GM23248 (cell line): ENCODE measurements at regions not wholly inside any gene's neighbourhood (a gene's known extent, or its start where the extent isn't known, plus 50 kb on each side); places are given as distances from the start of the nearest gene placed in this dataset.

Experiments used
- DNase-seq: peaks from one replicate; pipeline ENCODE4 v3.0.0-alpha.2; 2015
- H2AFZ ChIP-seq: fragments of 200-600 bp; sonication (generic); 2 replicates; pipeline ENCODE4 v1.6.1; 2016; ENCODE audit warnings: antibody characterized with exemption
- H3F3A ChIP-seq: fragments of 200-600 bp; sonication (generic); 2 replicates; pipeline ENCODE4 v1.6.1; 2016; ENCODE audit warnings: mild to moderate bottlenecking, antibody characterized with exemption, mixed run types; ENCODE audit not compliant: insufficient read depth
- H3K27ac ChIP-seq: fragments of 200-600 bp; sonication (generic); 2 replicates; pipeline ENCODE4 v1.5.1; 2016; ENCODE audit warnings: mild to moderate bottlenecking
- H3K27me3 ChIP-seq: fragments of 200-600 bp; sonication (generic); replicated peaks from 2 replicates; pipeline ENCODE4 v1.6.1; 2016; ENCODE audit warnings: mild to moderate bottlenecking; ENCODE audit not compliant: insufficient read depth
- H3K36me3 ChIP-seq: fragments of 200-600 bp; sonication (generic); 2 replicates; pipeline ENCODE4 v1.6.1; 2016; ENCODE audit warnings: low read depth, mild to moderate bottlenecking
- H3K4me1 ChIP-seq: fragments of 200-600 bp; sonication (generic); 2 replicates; pipeline ENCODE4 v1.6.1; 2016; ENCODE audit warnings: mild to moderate bottlenecking; ENCODE audit not compliant: insufficient read depth
- H3K4me2 ChIP-seq: fragments of 200-600 bp; sonication (generic); one replicate; pipeline ENCODE4 v1.6.1; 2016; ENCODE audit warnings: mild to moderate bottlenecking; ENCODE audit not compliant: unreplicated experiment
- H3K4me3 ChIP-seq: fragments of 200-600 bp; sonication (generic); 2 replicates; pipeline ENCODE4 v1.5.1; 2016; ENCODE audit warnings: mild to moderate bottlenecking
- H3K79me2 ChIP-seq: fragments of 200-600 bp; sonication (generic); 2 replicates; pipeline ENCODE4 v1.6.1; 2016; ENCODE audit warnings: mild to moderate bottlenecking; ENCODE audit not compliant: insufficient read depth
- H3K9ac ChIP-seq: fragments of 200-600 bp; sonication (generic); 2 replicates; pipeline ENCODE4 v1.6.1; 2016; ENCODE audit warnings: mild to moderate bottlenecking
- H3K9me2 ChIP-seq: fragments of 200-600 bp; sonication (generic); 2 replicates; pipeline ENCODE4 v1.6.1; 2016; ENCODE audit warnings: mixed run types, mild to moderate bottlenecking, moderate library complexity; ENCODE audit not compliant: insufficient read depth
- H3K9me3 ChIP-seq: fragments of 200-600 bp; sonication (generic); one replicate; pipeline ENCODE4 v1.6.1; 2017; ENCODE audit warnings: low read depth
- H4K20me1 ChIP-seq: fragments of 200-600 bp; sonication (generic); 2 replicates; pipeline ENCODE4 v1.6.0; 2016; ENCODE audit not compliant: insufficient read depth
- EZH2 ChIP-seq: fragments of 200-600 bp; sonication (generic); IDR thresholded peaks from 2 replicates; pipeline ENCODE4 v1.6.1; 2018; ENCODE audit warnings: antibody characterized with exemption, mild to moderate bottlenecking; ENCODE audit not compliant: insufficient read depth, poor library complexity, severe bottlenecking
- EZH2phosphoT487 ChIP-seq: fragments of 200-600 bp; sonication (generic); IDR thresholded peaks from 2 replicates; pipeline ENCODE4 v1.6.1; 2018; ENCODE audit warnings: antibody characterized with exemption, moderate library complexity, mild to moderate bottlenecking, low read depth; ENCODE audit not compliant: insufficient read depth
- WGBS, 2 experiments: methylation state at CpG; one replicate each; pipeline ENCODE4 v1.1.6; 2015 to 2017; ENCODE audit warnings: low lambda C conversion rate in 2 of 2, low coverage in 1 of 2; ENCODE audit errors: missing lambda C conversion rate in 2 of 2; 5-methylcytosine and 5-hydroxymethylcytosine counted together
- in situ Hi-C: fragments of 300-500 bp; cut with MboI; formaldehyde crosslinking; loops from 2 replicates; pipeline ENCODE4 v1.15.0; 2020

- Histone ChIP-seq H3K9me3 (no peaks in the 10 kb centered on the region), H3K36me3 (no peaks in the 10 kb centered on the region), H2AFZ (no peak overlapping the region), H3F3A (no peaks in the 10 kb centered on the region), H3K27me3 (no peaks in the 10 kb centered on the region), H3K27ac (no peak overlapping the region), H3K4me3 (no peak overlapping the region), H4K20me1 (no peaks in the 10 kb centered on the region), H3K79me2 (no peaks in the 10 kb centered on the region), H3K9me2 (no peaks in the 10 kb centered on the region), H3K9ac (no peak overlapping the region), H3K4me2 (no peak overlapping the region), H3K4me1 (no peaks in the 10 kb centered on the region)
- 80 to 87% methylated on average over 17 to 18 of the region's 18 CpGs for WGBS, 2 experiments
- in situ Hi-C loops, result no loop called here
- TF ChIP-seq EZH2phosphoT487, result no peak
- no peak for TF ChIP-seq EZH2
- DNase-seq, result no peak
These were observed 119.1 kb downstream of the NDUFA10 start for GRCh38 chr2:239905884-239906654.

GRCh38 chr2:239905306-239905705 is 119.8 kb downstream of the NDUFA10 start:
- Histone ChIP-seq H3K9me2 (no peaks in the 10 kb centered on the region), H3K36me3 (no peaks in the 10 kb centered on the region), H4K20me1 (no peaks in the 10 kb centered on the region), H3K79me2 (no peaks in the 10 kb centered on the region), H2AFZ (no peak overlapping the region), H3K27me3 (no peaks in the 10 kb centered on the region), H3K27ac (no peak overlapping the region), H3K9me3 (no peaks in the 10 kb centered on the region), H3K9ac (no peak overlapping the region), H3F3A (no peaks in the 10 kb centered on the region), H3K4me2 (no peak overlapping the region), H3K4me3 (no peak overlapping the region), H3K4me1 (no peaks in the 10 kb centered on the region)
- in situ Hi-C loops, result no loop called here
- WGBS, 2 experiments, result 80 to 82% methylated on average over 20 of the region's 20 CpGs
- TF ChIP-seq EZH2 (no peak), EZH2phosphoT487 (no peak)
- no peak for DNase-seq

- 53 to 60% methylated on average over 6 of the region's 6 CpGs for WGBS, 2 experiments
- H3K4me1 ChIP-seq, result no peaks in the 10 kb centered on the region
These were observed 120.6 kb downstream of the NDUFA10 start for GRCh38 chr2:239904496-239904895.

GRCh38 chr2:239903803-239904202 is 121.3 kb downstream of the NDUFA10 start:
- Histone ChIP-seq H3K9me3 (no peaks in the 10 kb centered on the region), H3K4me3 (no peak overlapping the region), H3K79me2 (no peaks in the 10 kb centered on the region), H3K9me2 (no peaks in the 10 kb centered on the region), H3K27ac (no peak overlapping the region), H2AFZ (no peak overlapping the region), H3K36me3 (no peaks in the 10 kb centered on the region), H3K27me3 (no peaks in the 10 kb centered on the region), H3K4me1 (no peaks in the 10 kb centered on the region), H3K4me2 (no peak overlapping the region), H3K9ac (no peak overlapping the region), H3F3A (no peaks in the 10 kb centered on the region), H4K20me1 (no peaks in the 10 kb centered on the region)
- DNase-seq, result no peak
- 63 to 66% methylated on average over 6 of the region's 6 CpGs for WGBS, 2 experiments
- in situ Hi-C loops, result no loop called here
- TF ChIP-seq EZH2 (no peak), EZH2phosphoT487 (no peak)

More at GRCh38 chr2:239904496-239904895, 120.6 kb downstream of the NDUFA10 start:
- no peak for TF ChIP-seq EZH2
- TF ChIP-seq EZH2phosphoT487, result no peak
- Histone ChIP-seq H3K27ac (no peak overlapping the region), H3K27me3 (no peaks in the 10 kb centered on the region), H2AFZ (no peak overlapping the region), H3K79me2 (no peaks in the 10 kb centered on the region), H3K36me3 (no peaks in the 10 kb centered on the region), H3K9me3 (no peaks in the 10 kb centered on the region), H3K9me2 (no peaks in the 10 kb centered on the region), H3K9ac (no peak overlapping the region), H4K20me1 (no peaks in the 10 kb centered on the region), H3K4me3 (no peak overlapping the region), H3F3A (no peaks in the 10 kb centered on the region), H3K4me2 (no peak overlapping the region)
- in situ Hi-C loops, result no loop called here
- DNase-seq, result no peak
